ENCODE measurements at regions not wholly inside any gene's neighbourhood (a gene's known extent, or its start where the extent isn't known, plus 50 kb on each side); places are given as distances from the start of the nearest gene placed in this dataset.

DNA sequence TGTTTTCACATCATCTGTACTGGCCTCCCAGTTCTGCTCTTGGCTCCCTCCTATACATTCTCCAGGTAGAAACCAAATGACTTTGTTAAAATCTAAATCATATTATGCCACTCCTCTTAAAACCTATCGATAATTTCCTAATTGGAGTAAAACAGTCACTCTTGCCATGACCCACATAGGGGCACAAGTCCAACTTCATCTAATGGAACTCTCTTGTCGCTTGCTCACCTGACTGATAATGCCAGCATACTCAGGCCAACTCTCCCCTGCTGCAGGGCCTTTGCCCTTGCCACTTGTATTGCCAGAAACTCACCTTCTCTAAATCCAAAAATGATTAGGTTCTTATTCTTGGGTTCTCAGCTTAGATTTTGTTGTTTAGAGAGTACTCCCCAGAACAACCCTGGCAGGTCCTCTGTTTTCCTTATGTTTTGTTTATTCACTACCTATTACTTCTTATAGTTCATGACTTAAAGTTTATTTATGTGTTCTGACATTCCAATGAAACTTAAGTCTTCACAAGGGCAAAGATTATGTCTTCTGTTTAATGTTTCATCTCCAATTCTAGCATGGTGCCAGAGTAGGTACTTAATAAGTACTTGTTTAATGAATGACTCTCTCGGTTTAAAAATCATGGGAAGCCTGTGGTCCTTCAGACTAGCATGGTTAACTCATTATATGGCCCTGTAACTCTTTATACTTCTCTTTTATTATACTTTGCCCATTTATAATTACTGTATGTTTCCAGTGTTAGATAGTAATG is 345.9 kb upstream of the SMIM30 start:
- TF ChIP-seq POLR2A (IDR thresholded peaks at IDR 0.05): no peak
- TF ChIP-seq, protein P1, sequence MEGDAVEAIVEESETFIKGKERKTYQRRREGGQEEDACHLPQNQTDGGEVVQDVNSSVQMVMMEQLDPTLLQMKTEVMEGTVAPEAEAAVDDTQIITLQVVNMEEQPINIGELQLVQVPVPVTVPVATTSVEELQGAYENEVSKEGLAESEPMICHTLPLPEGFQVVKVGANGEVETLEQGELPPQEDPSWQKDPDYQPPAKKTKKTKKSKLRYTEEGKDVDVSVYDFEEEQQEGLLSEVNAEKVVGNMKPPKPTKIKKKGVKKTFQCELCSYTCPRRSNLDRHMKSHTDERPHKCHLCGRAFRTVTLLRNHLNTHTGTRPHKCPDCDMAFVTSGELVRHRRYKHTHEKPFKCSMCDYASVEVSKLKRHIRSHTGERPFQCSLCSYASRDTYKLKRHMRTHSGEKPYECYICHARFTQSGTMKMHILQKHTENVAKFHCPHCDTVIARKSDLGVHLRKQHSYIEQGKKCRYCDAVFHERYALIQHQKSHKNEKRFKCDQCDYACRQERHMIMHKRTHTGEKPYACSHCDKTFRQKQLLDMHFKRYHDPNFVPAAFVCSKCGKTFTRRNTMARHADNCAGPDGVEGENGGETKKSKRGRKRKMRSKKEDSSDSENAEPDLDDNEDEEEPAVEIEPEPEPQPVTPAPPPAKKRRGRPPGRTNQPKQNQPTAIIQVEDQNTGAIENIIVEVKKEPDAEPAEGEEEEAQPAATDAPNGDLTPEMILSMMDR (IDR thresholded peaks at IDR 0.05): no peak

Measured in thyroid gland (tissue), 4 donors.